ENCODE measurements at regions not wholly inside any gene's neighbourhood (a gene's known extent, or its start where the extent isn't known, plus 50 kb on each side); places are given as distances from the start of the nearest gene placed in this dataset.
A peak's percentile ranks its signal among the peaks of the same experiment; 100 is the strongest.

GRCh38 chrX:39941332-39941920 is 156.3 kb downstream of the BCOR start:
- intact Hi-C loops (cut with micrococcal nuclease; ENCODE audit: unreplicated experiment) = no loop called here
- TF ChIP-seq CTCF (IDR thresholded peaks at IDR 0.05; ENCODE audit: unreplicated experiment) = no peak
- CTCF ChIA-PET = no interaction called here
- Mint-ChIP-seq H3K27ac (ENCODE audit: unreplicated experiment) (no peak overlapping the region), H3K4me3 (ENCODE audit: low read depth, unreplicated experiment) (no peak overlapping the region), H3K36me3 (ENCODE audit: insufficient read depth, unreplicated experiment) (no peaks in the 10 kb centered on the region), H3K27me3 (ENCODE audit: unreplicated experiment) (peaks cover 8% of the 10 kb centered on the region), H3K4me1 (ENCODE audit: low read depth, unreplicated experiment) (peaks cover 10% of the 10 kb centered on the region), H3K9me3 (ENCODE audit: low read depth, unreplicated experiment) (peaks cover 5% of the 10 kb centered on the region)
- no TSS peak for BruUV-seq (replicated peaks)
- DNase-seq = no peak

- intact Hi-C loops (cut with micrococcal nuclease; ENCODE audit: unreplicated experiment) = no loop called here
- BruUV-seq (replicated peaks) = no TSS peak
- Mint-ChIP-seq H3K4me1 (ENCODE audit: low read depth, unreplicated experiment) (peaks cover 23% of the 10 kb centered on the region), H3K4me3 (ENCODE audit: low read depth, unreplicated experiment) (no peak overlapping the region), H3K9me3 (ENCODE audit: low read depth, unreplicated experiment) (peaks cover 5% of the 10 kb centered on the region), H3K27ac (ENCODE audit: unreplicated experiment) (no peak overlapping the region), H3K36me3 (ENCODE audit: insufficient read depth, unreplicated experiment) (no peaks in the 10 kb centered on the region), H3K27me3 (ENCODE audit: unreplicated experiment) (peaks cover 8% of the 10 kb centered on the region)
- CTCF ChIA-PET = no interaction called here
- no peak for DNase-seq
- TF ChIP-seq CTCF (IDR thresholded peaks at IDR 0.05; ENCODE audit: unreplicated experiment) = no peak
Observed at GRCh38 chrX:39944416-39944815, 153.3 kb downstream of the BCOR start.

- H3K27ac Mint-ChIP-seq (ENCODE audit: unreplicated experiment) = no peak overlapping the region
- DNase-seq = no peak
- BruUV-seq (replicated peaks) = no TSS peak
- peaks cover 8% of the 10 kb centered on the region for H3K27me3 Mint-ChIP-seq (ENCODE audit: unreplicated experiment)
- H3K36me3 Mint-ChIP-seq (ENCODE audit: insufficient read depth, unreplicated experiment) = no peaks in the 10 kb centered on the region
- intact Hi-C loops (cut with micrococcal nuclease; ENCODE audit: unreplicated experiment) = no loop called here
- TF ChIP-seq CTCF (IDR thresholded peaks at IDR 0.05; ENCODE audit: unreplicated experiment) = no peak
- peaks cover 23% of the 10 kb centered on the region for H3K4me1 Mint-ChIP-seq (ENCODE audit: low read depth, unreplicated experiment)
- H3K9me3 Mint-ChIP-seq (ENCODE audit: low read depth, unreplicated experiment) = peaks cover 5% of the 10 kb centered on the region
- no peak overlapping the region for H3K4me3 Mint-ChIP-seq (ENCODE audit: low read depth, unreplicated experiment)
- CTCF ChIA-PET = no interaction called here
Observed at GRCh38 chrX:39945709-39946108, 152.0 kb downstream of the BCOR start.

GRCh38 chrX:39946822-39947221 is 150.9 kb downstream of the BCOR start:
- Mint-ChIP-seq H3K4me3 (ENCODE audit: low read depth, unreplicated experiment) (no peak overlapping the region), H3K27ac (ENCODE audit: unreplicated experiment) (no peak overlapping the region), H3K9me3 (ENCODE audit: low read depth, unreplicated experiment) (peaks cover 5% of the 10 kb centered on the region), H3K36me3 (ENCODE audit: insufficient read depth, unreplicated experiment) (no peaks in the 10 kb centered on the region), H3K27me3 (ENCODE audit: unreplicated experiment) (peaks cover 8% of the 10 kb centered on the region), H3K4me1 (ENCODE audit: low read depth, unreplicated experiment) (peaks cover 23% of the 10 kb centered on the region)
- peak; percentile 66 for DNase-seq
- CTCF ChIA-PET = no interaction called here
- BruUV-seq (replicated peaks) = no TSS peak
- TF ChIP-seq CTCF (IDR thresholded peaks at IDR 0.05; ENCODE audit: unreplicated experiment) = no peak
- intact Hi-C loops (cut with micrococcal nuclease; ENCODE audit: unreplicated experiment) = no loop called here

All from Calu3 (cell line).